GM12878 (cell line): ENCODE measurements at regions not wholly inside any gene's neighbourhood (a gene's known extent, or its start where the extent isn't known, plus 50 kb on each side); places are given as distances from the start of the nearest gene placed in this dataset.

Source experiments
- ATAC-seq: fragments of 200-7000 bp; cut with Tn5 transposase; 3 replicates; pipeline ENCODE4 v1.9.1; 2020; ENCODE audit warnings: mild to moderate bottlenecking, moderate library complexity
- BruUV-seq: library from RNA; stranded (reverse); fragments of 400-500 nt; replicated peaks from 2 replicates; lab custom pipeline; 2021; lab: Mats Ljungman, UMichigan
- CTCF ChIA-PET: fragments of 300-600 bp; sonication (Branson Sonifier 250); formaldehyde crosslinking; extraction: SDS; loops from one replicate; lab custom pipeline; 2021; ENCODE audit warnings: inconsistent platforms; lab: Yijun Ruan, JAX
- POLR2A ChIA-PET: fragments of 350-600 bp; formaldehyde crosslinking; extraction: SDS; loops from one replicate; lab custom pipeline; 2021; ENCODE audit warnings: inconsistent platforms; lab: Charles Lee
- RAD21 ChIA-PET: fragments of 300-600 bp; sonication (Branson Sonifier 250); formaldehyde crosslinking; loops from one replicate; lab custom pipeline; 2023; ENCODE audit warnings: antibody characterized with exemption; ENCODE audit not compliant: unreplicated experiment; lab: Charles Lee
- SMC1A ChIA-PET: fragments of 300-600 bp; sonication (Branson Sonifier 250); formaldehyde crosslinking; loops from one replicate; lab custom pipeline; 2023; ENCODE audit not compliant: unreplicated experiment, uncharacterized antibody; lab: Charles Lee
- DNase-seq: peaks from one replicate; pipeline ENCODE4 v3.0.0-alpha.2; 2011; ENCODE audit warnings: low read depth, low spot score
- FAIRE-seq: peaks from 3 replicates; lab custom pipeline; 2011; peaks lifted over from hg19 to GRCh38; lab: Jason Lieb, UNC
- H2AFZ ChIP-seq: 2 replicates; pipeline ENCODE4 v1.6.0; 2011; ENCODE audit warnings: low read depth, low read length, control low read depth; ENCODE audit not compliant: control insufficient read depth
- H3K27ac ChIP-seq: 2 replicates; pipeline ENCODE4 v1.5.1; 2011; ENCODE audit warnings: control low read depth; ENCODE audit not compliant: control insufficient read depth, insufficient read depth
- H3K27me3 ChIP-seq, 2 experiments: replicated peaks in 1 of 2; 2 replicates each; pipeline versions ENCODE4 v1.6.0 to v1.6.1; 2011; ENCODE audit warnings: low read length in 1 of 2; ENCODE audit not compliant: control insufficient read depth in 2 of 2, insufficient read depth in 2 of 2
- H3K36me3 ChIP-seq, 2 experiments: 2 replicates each; pipeline ENCODE4 v1.5.1; 2011; ENCODE audit warnings: low read length in 1 of 2; ENCODE audit not compliant: control insufficient read depth in 2 of 2, insufficient read depth in 2 of 2
- H3K4me1 ChIP-seq: 2 replicates; pipeline ENCODE4 v1.6.1; 2011; ENCODE audit warnings: mild to moderate bottlenecking, low read length, moderate library complexity, mixed read lengths; ENCODE audit not compliant: control insufficient read depth, insufficient read depth
- H3K4me2 ChIP-seq: 2 replicates; pipeline ENCODE4 v1.6.0; 2011; ENCODE audit warnings: control low read depth; ENCODE audit not compliant: control insufficient read depth, insufficient read depth
- H3K4me3 ChIP-seq: fragments of 200-600 bp; sonication (generic); 2 replicates; pipeline ENCODE4 v1.5.1; 2016
- H3K79me2 ChIP-seq: 2 replicates; pipeline ENCODE4 v1.6.0; 2011; ENCODE audit warnings: low read length; ENCODE audit not compliant: control insufficient read depth, insufficient read depth
- H3K9ac ChIP-seq: 2 replicates; pipeline ENCODE4 v1.8.0; 2011; ENCODE audit warnings: low read length, control low read depth, mixed read lengths; ENCODE audit not compliant: control insufficient read depth, insufficient read depth
- H3K9me3 ChIP-seq: replicated peaks from 3 replicates; pipeline ENCODE4 v1.5.1; 2011; ENCODE audit warnings: mild to moderate bottlenecking, low read length; ENCODE audit not compliant: control insufficient read depth, insufficient read depth
- H4K20me1 ChIP-seq: 2 replicates; pipeline ENCODE4 v1.6.0; 2011; ENCODE audit not compliant: control insufficient read depth, insufficient read depth
- BCL11A ChIP-seq: IDR thresholded peaks from 2 replicates; pipeline ENCODE4 v1.6.1; 2011; ENCODE audit warnings: low read depth, low read length
- CBX3 ChIP-seq: fragments of 200-600 bp; sonication (generic); IDR thresholded peaks from 2 replicates; pipeline ENCODE4 v1.6.1; 2016; ENCODE audit warnings: low read depth, borderline replicate concordance
- HDGF ChIP-seq: fragments of 450-650 bp; IDR thresholded peaks from 2 replicates; pipeline ENCODE4 v1.6.1; 2016; ENCODE audit warnings: antibody characterized with exemption
- NFYB ChIP-seq: IDR thresholded peaks from 2 replicates; pipeline ENCODE4 v1.6.1; 2011; ENCODE audit warnings: low read depth, mild to moderate bottlenecking, low read length, improper control_type of control experiment, moderate library complexity; ENCODE audit not compliant: insufficient read depth
- PAX8 ChIP-seq: fragments of 450-650 bp; IDR thresholded peaks from 2 replicates; pipeline ENCODE4 v1.6.1; 2017; ENCODE audit warnings: mild to moderate bottlenecking, moderate library complexity
- PML ChIP-seq: IDR thresholded peaks from 2 replicates; pipeline ENCODE4 v1.6.1; 2012; ENCODE audit warnings: low read length, inconsistent platforms
- RUNX3 ChIP-seq: IDR thresholded peaks from 2 replicates; pipeline ENCODE4 v1.6.1; 2012; ENCODE audit warnings: low read length, inconsistent platforms
- SIX5 ChIP-seq: IDR thresholded peaks from 2 replicates; pipeline ENCODE4 v1.6.1; 2011; ENCODE audit warnings: mild to moderate bottlenecking, low read depth, low read length, moderate library complexity; ENCODE audit not compliant: severe bottlenecking
- SMC3 ChIP-seq: IDR thresholded peaks from 2 replicates; pipeline ENCODE4 v1.6.1; 2011; ENCODE audit warnings: low read length, improper control_type of control experiment, borderline replicate concordance
- SUPT20H ChIP-seq: IDR thresholded peaks from 2 replicates; pipeline ENCODE4 v1.6.1; 2011; ENCODE audit warnings: low read depth, mild to moderate bottlenecking, low read length, moderate library complexity, borderline replicate concordance; ENCODE audit not compliant: control insufficient read depth
- ZNF217 ChIP-seq: fragments of 450-650 bp; IDR thresholded peaks from 2 replicates; pipeline ENCODE4 v1.6.1; 2017; ENCODE audit warnings: antibody characterized with exemption, mild to moderate bottlenecking
- ZNF384 ChIP-seq: IDR thresholded peaks from 2 replicates; pipeline ENCODE4 v1.6.1; 2012; ENCODE audit warnings: low read depth, mild to moderate bottlenecking, low read length, improper control_type of control experiment, borderline replicate concordance
- WGBS: methylation state at CpG from one replicate; pipeline ENCODE4 v1.1.6; 2016; ENCODE audit warnings: low lambda C conversion rate; ENCODE audit not compliant: insufficient replicate concordance, insufficient coverage; ENCODE audit errors: missing lambda C conversion rate; 5-methylcytosine and 5-hydroxymethylcytosine counted together
- in situ Hi-C: fragments of 300-500 bp; cut with MboI; formaldehyde crosslinking; loops from 9 replicates; pipeline ENCODE4 v1.14.3; 2018; ENCODE audit warnings: mixed read lengths
- intact Hi-C: fragments of 100-400 bp; cut with micrococcal nuclease; formaldehyde crosslinking; loops from one replicate; pipeline ENCODE4 v1.14.2; 2022; ENCODE audit not compliant: unreplicated experiment
- TF ChIP-seq, protein P1 (sequence below): IDR thresholded peaks from 2 replicates; pipeline ENCODE4 v1.6.1; 2012; ENCODE audit warnings: low read length, inconsistent platforms
- TF ChIP-seq, protein P2 (sequence below): fragments of 450-650 bp; IDR thresholded peaks from 2 replicates; pipeline ENCODE4 v1.6.1; 2016; ENCODE audit warnings: mild to moderate bottlenecking

DNA sequence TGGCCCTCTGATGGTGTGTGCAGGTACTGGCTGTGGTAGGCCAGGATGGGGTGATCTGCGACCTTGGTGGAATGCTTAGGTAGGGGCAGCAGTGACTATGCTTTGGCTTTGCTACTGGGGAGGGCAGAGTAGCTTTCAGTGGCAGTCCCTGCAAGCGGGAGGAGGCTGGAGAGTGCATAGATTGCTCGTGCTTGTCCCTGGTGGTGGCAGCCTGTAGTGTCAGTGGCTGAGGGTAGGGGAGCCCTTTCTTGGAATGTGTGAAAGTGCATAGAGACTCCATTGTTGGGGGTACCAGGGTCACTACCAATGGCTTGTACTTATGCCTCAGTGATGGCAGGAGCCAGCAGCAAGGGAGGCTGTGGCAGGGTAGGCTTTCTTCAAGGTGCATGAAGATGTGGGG is 582.6 kb downstream of the MRPL39 start:
- Histone ChIP-seq H3K9ac (no peak overlapping the region), H3K4me3 (no peak overlapping the region), H4K20me1 (no peaks in the 10 kb centered on the region), H3K36me3 (no peaks in the 10 kb centered on the region), H3K4me1 (no peaks in the 10 kb centered on the region), H3K79me2 (no peaks in the 10 kb centered on the region), H3K27ac (no peak overlapping the region), H3K9me3 (no peaks in the 10 kb centered on the region; the same call in 2 of the 3 replicates), H3K4me2 (no peak overlapping the region), H3K27me3 (no peaks in the 10 kb centered on the region), H2AFZ (no peak overlapping the region)
- CTCF ChIA-PET: no interaction called here
- TF ChIP-seq SIX5: no peak
- no peak for TF ChIP-seq RUNX3
- no peak for TF ChIP-seq CBX3
- in situ Hi-C loops: no loop called here
- peak; percentile 22; the same call in 1 of the 3 replicates for ATAC-seq
- FAIRE-seq: no peak
- POLR2A ChIA-PET: no interaction called here
- RAD21 ChIA-PET: no interaction called here
- SMC1A ChIA-PET: no interaction called here
- intact Hi-C loops: no loop called here
- no TSS peak for BruUV-seq
- WGBS: 39% methylated on average over 3 of the region's 3 CpGs
- no peak for DNase-seq

DNA sequence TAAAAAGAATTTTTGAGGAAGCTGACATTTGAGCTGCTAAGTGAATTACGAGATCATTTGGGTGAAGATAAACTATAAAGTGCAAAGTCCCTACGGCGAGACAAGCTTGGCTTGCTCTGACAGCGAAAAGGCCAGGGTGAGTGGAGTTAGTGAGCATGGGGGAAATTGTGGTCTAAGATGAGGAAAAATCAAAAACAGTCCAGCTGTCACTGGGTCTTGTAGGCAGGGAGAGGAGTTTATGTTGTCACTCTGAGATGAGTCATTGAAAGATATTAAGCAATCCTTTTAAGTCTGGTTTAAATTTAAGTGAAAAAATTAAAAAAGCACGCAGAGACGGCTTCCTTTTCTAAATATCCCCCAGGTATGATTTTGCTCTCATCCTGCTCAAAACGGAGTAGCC is 601.9 kb downstream of the MRPL39 start:
- no peaks in the 10 kb centered on the region for H3K79me2 ChIP-seq
- ChIA-PET POLR2A (no interaction called here), RAD21 (no interaction called here), CTCF (interaction anchor here (1.1 kb wide), 1 partner anchor 381 kb away, joined by 4 read pairs; no protein-coding TSS in a partner anchor), SMC1A (no interaction called here)
- TF ChIP-seq NFYB (no peak), SUPT20H (no peak), PAX8 (no peak), ZNF217 (no peak), ZNF384 (no peak), SMC3 (no peak), HDGF (no peak), BCL11A (no peak), PML (no peak)
- TF ChIP-seq, protein P1, sequence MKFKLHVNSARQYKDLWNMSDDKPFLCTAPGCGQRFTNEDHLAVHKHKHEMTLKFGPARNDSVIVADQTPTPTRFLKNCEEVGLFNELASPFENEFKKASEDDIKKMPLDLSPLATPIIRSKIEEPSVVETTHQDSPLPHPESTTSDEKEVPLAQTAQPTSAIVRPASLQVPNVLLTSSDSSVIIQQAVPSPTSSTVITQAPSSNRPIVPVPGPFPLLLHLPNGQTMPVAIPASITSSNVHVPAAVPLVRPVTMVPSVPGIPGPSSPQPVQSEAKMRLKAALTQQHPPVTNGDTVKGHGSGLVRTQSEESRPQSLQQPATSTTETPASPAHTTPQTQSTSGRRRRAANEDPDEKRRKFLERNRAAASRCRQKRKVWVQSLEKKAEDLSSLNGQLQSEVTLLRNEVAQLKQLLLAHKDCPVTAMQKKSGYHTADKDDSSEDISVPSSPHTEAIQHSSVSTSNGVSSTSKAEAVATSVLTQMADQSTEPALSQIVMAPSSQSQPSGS: no peak
- TF ChIP-seq, protein P2, sequence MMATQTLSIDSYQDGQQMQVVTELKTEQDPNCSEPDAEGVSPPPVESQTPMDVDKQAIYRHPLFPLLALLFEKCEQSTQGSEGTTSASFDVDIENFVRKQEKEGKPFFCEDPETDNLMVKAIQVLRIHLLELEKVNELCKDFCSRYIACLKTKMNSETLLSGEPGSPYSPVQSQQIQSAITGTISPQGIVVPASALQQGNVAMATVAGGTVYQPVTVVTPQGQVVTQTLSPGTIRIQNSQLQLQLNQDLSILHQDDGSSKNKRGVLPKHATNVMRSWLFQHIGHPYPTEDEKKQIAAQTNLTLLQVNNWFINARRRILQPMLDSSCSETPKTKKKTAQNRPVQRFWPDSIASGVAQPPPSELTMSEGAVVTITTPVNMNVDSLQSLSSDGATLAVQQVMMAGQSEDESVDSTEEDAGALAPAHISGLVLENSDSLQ: no peak
- no peak overlapping the region for H3K9ac ChIP-seq
- intact Hi-C loops (no loop called here), in situ Hi-C loops (no loop called here)
- no peaks in the 10 kb centered on the region for H3K36me3 ChIP-seq
- DNase-seq: no peak
- H3K27me3 ChIP-seq: no peaks in the 10 kb centered on the region
- no TSS peak for BruUV-seq
- 64% methylated on average over 7 of the region's 7 CpGs for WGBS
- no peaks in the 10 kb centered on the region for H3K4me1 ChIP-seq
- no peak for FAIRE-seq
- no peak overlapping the region for H2AFZ ChIP-seq
- H3K4me3 ChIP-seq: no peak overlapping the region
- ATAC-seq: no peak
- no peaks in the 10 kb centered on the region for H4K20me1 ChIP-seq
- no peak overlapping the region for H3K27ac ChIP-seq
- no peaks in the 10 kb centered on the region for H3K9me3 ChIP-seq
- H3K4me2 ChIP-seq: no peak overlapping the region
